Mucosa of rectum (tissue), 2 donors: ENCODE measurements at regions not wholly inside any gene's neighbourhood (a gene's known extent, or its start where the extent isn't known, plus 50 kb on each side); places are given as distances from the start of the nearest gene placed in this dataset.
"Not testable (repeated sequence)": the region's sequence is repeated elsewhere in the genome, so short reads cannot be mapped to it uniquely, and the experiment has no call there.

ENCODE experiments used
- H3K27ac ChIP-seq, 2 donors: one replicate each; pipeline ENCODE4 v1.7.0; 2013; ENCODE audit warnings: inconsistent platforms in 2 of 2, low read depth in 2 of 2, low read length in 2 of 2
- H3K27me3 ChIP-seq, 2 donors: one replicate each; pipeline ENCODE4 v1.7.0; 2013; ENCODE audit warnings: low read length in 2 of 2; ENCODE audit not compliant: control insufficient read depth in 2 of 2, insufficient read depth in 2 of 2
- H3K36me3 ChIP-seq, 2 donors: one replicate each; pipeline ENCODE4 v1.7.0; 2013; ENCODE audit warnings: low read length in 2 of 2; ENCODE audit not compliant: control insufficient read depth in 2 of 2, insufficient read depth in 2 of 2
- H3K4me1 ChIP-seq, 2 donors: one replicate each; pipeline ENCODE4 v1.7.0; 2013; ENCODE audit warnings: low read length in 2 of 2, mild to moderate bottlenecking in 1 of 2; ENCODE audit not compliant: control insufficient read depth in 2 of 2, insufficient read depth in 2 of 2
- H3K4me3 ChIP-seq, 2 donors: one replicate each; pipeline ENCODE4 v1.7.0; 2013; ENCODE audit warnings: low read length in 2 of 2
- H3K9ac ChIP-seq, 2 donors: one replicate each; pipeline ENCODE4 v1.7.0; 2013; ENCODE audit warnings: low read length in 2 of 2, low read depth in 1 of 2, mild to moderate bottlenecking in 1 of 2
- H3K9me3 ChIP-seq, 2 donors: one replicate each; pipeline ENCODE4 v1.7.0; 2013; ENCODE audit warnings: low read length in 2 of 2; ENCODE audit not compliant: control insufficient read depth in 2 of 2
- donor health status: healthy.
- donor health status: Normal muscosa, but diverticular disease.

DNA sequence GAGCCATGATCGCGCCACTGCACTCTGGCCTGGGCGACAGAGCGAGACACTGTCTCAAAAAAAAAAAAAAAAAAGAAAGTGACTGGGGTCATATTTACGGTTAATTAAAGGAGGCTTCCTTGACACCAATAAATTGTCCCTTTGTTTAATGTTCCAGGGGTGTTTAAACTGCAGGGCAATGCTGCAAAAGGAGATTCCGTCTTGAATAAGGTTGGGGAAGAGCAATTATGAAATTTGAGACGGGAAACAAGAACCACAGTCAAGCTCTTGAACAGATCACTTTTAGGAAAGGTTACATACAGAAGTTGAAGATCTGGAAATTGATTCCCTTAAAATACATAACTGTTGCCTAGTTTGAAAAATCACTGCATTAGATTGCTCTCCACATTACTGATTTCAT is 292.9 kb downstream of the DAD1 start:
- Histone ChIP-seq H3K36me3 (no peaks in the 10 kb centered on the region), H3K9me3 (no peaks in the 10 kb centered on the region), H3K27me3 (no peaks in the 10 kb centered on the region), H3K27ac (no peak overlapping the region), H3K4me3 (no peak overlapping the region), H3K4me1 (no peaks in the 10 kb centered on the region), H3K9ac (no peak overlapping the region)

DNA sequence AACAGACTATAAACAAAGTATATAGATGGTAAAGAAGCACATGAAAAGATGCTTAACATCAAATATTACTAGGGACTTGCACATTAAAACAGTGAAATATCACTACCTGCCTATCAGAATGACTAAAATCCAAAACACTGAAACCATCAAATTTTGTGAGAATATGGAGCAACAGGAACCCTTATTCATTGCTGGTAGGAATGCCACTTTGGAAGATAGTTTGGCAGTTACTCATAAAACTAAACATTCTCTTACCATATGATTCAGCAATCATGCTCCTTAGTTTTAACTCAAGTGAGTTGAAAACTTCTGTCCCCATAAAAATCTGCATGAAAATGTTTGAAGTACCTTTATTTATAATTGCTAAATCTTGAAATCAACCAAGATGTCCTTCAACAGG is 297.6 kb downstream of the DAD1 start:
- Histone ChIP-seq H3K9me3 (no peaks in the 10 kb centered on the region), H3K4me3 (no peak overlapping the region)

GRCh38 chr14:22289570-22289969 is 299.5 kb downstream of the DAD1 start:
- Histone ChIP-seq H3K4me1 (no peaks in the 10 kb centered on the region), H3K36me3 (no peaks in the 10 kb centered on the region), H3K27me3 (no peaks in the 10 kb centered on the region), H3K9me3 (no peaks in the 10 kb centered on the region), H3K27ac (no peak overlapping the region), H3K9ac (no peak overlapping the region), H3K4me3 (no peak overlapping the region)

More for the DNA sequence above, 297.6 kb downstream of the DAD1 start:
- Histone ChIP-seq H3K27ac (no peak overlapping the region), H3K9ac (no peak overlapping the region), H3K36me3 (no peaks in the 10 kb centered on the region), H3K27me3 (no peaks in the 10 kb centered on the region), H3K4me1 (no peaks in the 10 kb centered on the region)

- Histone ChIP-seq H3K4me3 (no peak overlapping the region), H3K9ac (no peak overlapping the region), H3K9me3 (no peaks in the 10 kb centered on the region), H3K36me3 (no peaks in the 10 kb centered on the region), H3K27me3 (no peaks in the 10 kb centered on the region), H3K4me1 (no peaks in the 10 kb centered on the region), H3K27ac (no peak overlapping the region)
Measured at GRCh38 chr14:22285991-22286390, 303.0 kb downstream of the DAD1 start.

GRCh38 chr14:22282949-22283348 is 306.1 kb downstream of the DAD1 start:
- Histone ChIP-seq H3K4me1 (no peaks in the 10 kb centered on the region), H3K36me3 (no peaks in the 10 kb centered on the region), H3K9me3 (no peaks in the 10 kb centered on the region), H3K4me3 (no peak overlapping the region), H3K27ac (no peak overlapping the region), H3K27me3 (no peaks in the 10 kb centered on the region), H3K9ac (no peak overlapping the region)

DNA sequence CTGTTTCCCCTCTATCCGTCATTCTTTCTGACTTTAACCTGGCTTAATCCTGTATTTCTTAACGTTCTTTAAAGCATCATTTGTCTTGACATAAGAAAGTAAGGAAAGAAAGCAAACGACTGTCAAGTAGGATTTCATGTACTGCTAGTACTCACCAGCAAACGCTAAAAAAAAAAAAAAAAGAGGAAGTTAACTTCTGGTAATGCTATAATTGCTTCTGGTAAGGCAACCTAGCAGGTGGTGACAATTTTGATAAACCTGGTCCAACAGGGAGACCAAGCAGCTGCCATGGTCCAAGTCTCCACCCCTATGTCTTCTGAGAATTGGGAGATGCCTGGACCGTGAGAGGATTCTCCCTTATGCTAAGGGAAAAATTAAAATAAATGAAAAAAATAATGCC is 306.6 kb downstream of the DAD1 start:
- Histone ChIP-seq H3K9ac (no peak overlapping the region), H3K9me3 (no peaks in the 10 kb centered on the region), H3K27me3 (no peaks in the 10 kb centered on the region), H3K27ac (no peak overlapping the region), H3K4me1 (no peaks in the 10 kb centered on the region), H3K4me3 (no peak overlapping the region), H3K36me3 (no peaks in the 10 kb centered on the region)

GRCh38 chr14:22281447-22281874 is 307.6 kb downstream of the DAD1 start:
- H3K9me3 ChIP-seq, H3K27me3 ChIP-seq, H3K36me3 ChIP-seq, H3K27ac ChIP-seq, H3K9ac ChIP-seq, H3K4me3 ChIP-seq, H3K4me1 ChIP-seq: not testable (repeated sequence)

DNA sequence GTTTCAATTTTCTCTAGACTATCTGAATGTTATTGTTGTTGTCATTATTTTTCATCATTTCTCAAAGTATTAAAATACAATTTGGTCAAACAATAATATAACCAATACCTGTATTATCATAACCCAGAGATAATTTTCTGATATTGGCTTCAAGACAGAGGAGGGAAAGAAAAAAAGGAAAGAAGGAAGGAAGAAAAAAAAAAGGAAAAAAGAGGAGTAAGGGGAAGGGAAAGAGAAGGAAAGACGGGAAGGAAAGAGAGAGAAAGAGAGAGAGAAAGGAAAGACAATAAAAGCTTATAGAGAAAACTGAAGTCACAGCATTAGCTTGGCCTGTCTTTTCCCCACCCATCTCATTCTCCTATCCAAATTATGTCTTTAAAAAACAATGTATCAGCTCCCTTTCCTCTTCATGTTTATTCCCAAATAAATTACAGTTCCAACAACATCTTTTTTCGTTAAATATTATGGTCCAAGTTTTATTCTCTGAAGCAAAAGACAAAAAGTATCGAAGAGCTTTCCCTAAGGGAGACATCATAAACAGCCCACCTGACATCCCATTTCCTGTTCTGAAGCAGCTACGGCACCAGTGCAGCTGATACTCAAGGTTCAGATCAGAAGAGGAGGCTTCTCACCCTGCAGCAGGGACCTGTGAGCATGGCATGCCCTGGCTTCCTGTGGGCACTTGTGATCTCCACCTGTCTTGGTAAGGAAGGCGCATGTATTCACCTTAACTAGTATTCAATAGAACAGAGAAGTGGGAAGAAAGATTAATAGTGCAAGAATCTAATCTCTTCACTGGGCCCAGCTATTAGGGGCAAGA is 308.3 kb downstream of the DAD1 start:
- Histone ChIP-seq H3K27me3 (no peaks in the 10 kb centered on the region), H3K9ac (no peak overlapping the region), H3K9me3 (no peaks in the 10 kb centered on the region), H3K4me3 (no peak overlapping the region), H3K27ac (no peak overlapping the region), H3K4me1 (no peaks in the 10 kb centered on the region), H3K36me3 (no peaks in the 10 kb centered on the region)

GRCh38 chr14:22276913-22277816 is 311.9 kb downstream of the DAD1 start:
- Histone ChIP-seq H3K36me3 (no peaks in the 10 kb centered on the region), H3K9ac (no peak overlapping the region), H3K4me3 (no peak overlapping the region), H3K27ac (no peak overlapping the region), H3K4me1 (no peaks in the 10 kb centered on the region), H3K9me3 (no peaks in the 10 kb centered on the region), H3K27me3 (no peaks in the 10 kb centered on the region)
